ENCODE measurements at regions not wholly inside any gene's neighbourhood (a gene's known extent, or its start where the extent isn't known, plus 50 kb on each side); places are given as distances from the start of the nearest gene placed in this dataset.

- H3K27ac ChIP-seq (ENCODE audit: low read length) = no peak overlapping the region
- H3K4me3 ChIP-seq (ENCODE audit: low read length in 2 of 2) = no peak overlapping the region
- no peaks in the 10 kb centered on the region for H3K27me3 ChIP-seq (ENCODE audit: control insufficient read depth in 1 of 2, insufficient read depth in 2 of 2, low read length in 2 of 2)
- no peaks in the 10 kb centered on the region for H3K36me3 ChIP-seq (ENCODE audit: control insufficient read depth in 2 of 2, insufficient read depth in 2 of 2, low read length in 2 of 2)
- no peaks in the 10 kb centered on the region for H3K4me1 ChIP-seq (ENCODE audit: control insufficient read depth, insufficient read depth, low read length)
- no peaks in the 10 kb centered on the region for H3K9me3 ChIP-seq (ENCODE audit: control insufficient read depth in 2 of 2, low read length in 2 of 2)
- no peak overlapping the region for H3K9ac ChIP-seq (ENCODE audit: low read length in 2 of 2)
Measured at GRCh38 chr4:23476515-23477090, 413.2 kb downstream of the PPARGC1A start.

GRCh38 chr4:23463071-23463470 is 426.8 kb downstream of the PPARGC1A start:
- no peaks in the 10 kb centered on the region for H3K36me3 ChIP-seq (ENCODE audit: control insufficient read depth in 2 of 2, insufficient read depth in 2 of 2, low read length in 2 of 2)
- no peak overlapping the region for H3K9ac ChIP-seq (ENCODE audit: low read length in 2 of 2)
- H3K27me3 ChIP-seq (ENCODE audit: control insufficient read depth in 1 of 2, insufficient read depth in 2 of 2, low read length in 2 of 2) = no peaks in the 10 kb centered on the region
- no peak overlapping the region for H3K27ac ChIP-seq (ENCODE audit: low read length)
- H3K4me1 ChIP-seq (ENCODE audit: control insufficient read depth, insufficient read depth, low read length) = no peaks in the 10 kb centered on the region
- peaks cover 0 to 6% of the 10 kb centered on the region in 2 donors for H3K9me3 ChIP-seq (ENCODE audit: control insufficient read depth in 2 of 2, low read length in 2 of 2)
- H3K4me3 ChIP-seq (ENCODE audit: low read length in 2 of 2) = no peak overlapping the region

- H3K9me3 ChIP-seq (ENCODE audit: control insufficient read depth in 2 of 2, low read length in 2 of 2) = no peaks in the 10 kb centered on the region
- H3K27me3 ChIP-seq (ENCODE audit: control insufficient read depth in 1 of 2, insufficient read depth in 2 of 2, low read length in 2 of 2) = no peaks in the 10 kb centered on the region
- no peak overlapping the region for H3K4me3 ChIP-seq (ENCODE audit: low read length in 2 of 2)
- no peak overlapping the region for H3K9ac ChIP-seq (ENCODE audit: low read length in 2 of 2)
- no peak overlapping the region for H3K27ac ChIP-seq (ENCODE audit: low read length)
- H3K36me3 ChIP-seq (ENCODE audit: control insufficient read depth in 2 of 2, insufficient read depth in 2 of 2, low read length in 2 of 2) = no peaks in the 10 kb centered on the region
- no peaks in the 10 kb centered on the region for H3K4me1 ChIP-seq (ENCODE audit: control insufficient read depth, insufficient read depth, low read length)
Measured at GRCh38 chr4:23458054-23458453, 431.8 kb downstream of the PPARGC1A start.

- H3K9me3 ChIP-seq (ENCODE audit: control insufficient read depth in 2 of 2, low read length in 2 of 2) = no peaks in the 10 kb centered on the region
- H3K27ac ChIP-seq (ENCODE audit: low read length) = no peak overlapping the region
- no peak overlapping the region for H3K4me3 ChIP-seq (ENCODE audit: low read length in 2 of 2)
- no peaks in the 10 kb centered on the region for H3K27me3 ChIP-seq (ENCODE audit: control insufficient read depth in 1 of 2, insufficient read depth in 2 of 2, low read length in 2 of 2)
- no peaks in the 10 kb centered on the region for H3K36me3 ChIP-seq (ENCODE audit: control insufficient read depth in 2 of 2, insufficient read depth in 2 of 2, low read length in 2 of 2)
- no peaks in the 10 kb centered on the region for H3K4me1 ChIP-seq (ENCODE audit: control insufficient read depth, insufficient read depth, low read length)
- no peak overlapping the region for H3K9ac ChIP-seq (ENCODE audit: low read length in 2 of 2)
Measured at GRCh38 chr4:23456864-23457263, 433.0 kb downstream of the PPARGC1A start.

- no peak overlapping the region for H3K27ac ChIP-seq (ENCODE audit: low read length)
- H3K27me3 ChIP-seq (ENCODE audit: control insufficient read depth in 1 of 2, insufficient read depth in 2 of 2, low read length in 2 of 2) = no peaks in the 10 kb centered on the region
- no peaks in the 10 kb centered on the region for H3K9me3 ChIP-seq (ENCODE audit: control insufficient read depth in 2 of 2, low read length in 2 of 2)
- H3K4me1 ChIP-seq (ENCODE audit: control insufficient read depth, insufficient read depth, low read length) = no peaks in the 10 kb centered on the region
- no peaks in the 10 kb centered on the region for H3K36me3 ChIP-seq (ENCODE audit: control insufficient read depth in 2 of 2, insufficient read depth in 2 of 2, low read length in 2 of 2)
- no peak overlapping the region for H3K4me3 ChIP-seq (ENCODE audit: low read length in 2 of 2)
- no peak overlapping the region for H3K9ac ChIP-seq (ENCODE audit: low read length in 2 of 2)
Measured at GRCh38 chr4:23455456-23456158, 434.2 kb downstream of the PPARGC1A start.

GRCh38 chr4:23441530-23442069 is 448.2 kb downstream of the PPARGC1A start:
- Histone ChIP-seq H3K36me3 (ENCODE audit: control insufficient read depth in 2 of 2, insufficient read depth in 2 of 2, low read length in 2 of 2) (no peaks in the 10 kb centered on the region), H3K9ac (ENCODE audit: low read length in 2 of 2) (no peak overlapping the region), H3K9me3 (ENCODE audit: control insufficient read depth in 2 of 2, low read length in 2 of 2) (no peaks in the 10 kb centered on the region), H3K27me3 (ENCODE audit: control insufficient read depth in 1 of 2, insufficient read depth in 2 of 2, low read length in 2 of 2) (no peaks in the 10 kb centered on the region), H3K4me1 (ENCODE audit: control insufficient read depth, insufficient read depth, low read length) (peaks cover 4% of the 10 kb centered on the region), H3K4me3 (ENCODE audit: low read length in 2 of 2) (no peak overlapping the region), H3K27ac (ENCODE audit: low read length) (no peak overlapping the region)

- H3K4me1 ChIP-seq (ENCODE audit: control insufficient read depth, insufficient read depth, low read length) = peaks cover 4% of the 10 kb centered on the region
- no peaks in the 10 kb centered on the region for H3K36me3 ChIP-seq (ENCODE audit: control insufficient read depth in 2 of 2, insufficient read depth in 2 of 2, low read length in 2 of 2)
- no peak overlapping the region for H3K27ac ChIP-seq (ENCODE audit: low read length)
- no peak overlapping the region for H3K9ac ChIP-seq (ENCODE audit: low read length in 2 of 2)
- H3K4me3 ChIP-seq (ENCODE audit: low read length in 2 of 2) = no peak overlapping the region
- H3K27me3 ChIP-seq (ENCODE audit: control insufficient read depth in 1 of 2, insufficient read depth in 2 of 2, low read length in 2 of 2) = no peaks in the 10 kb centered on the region
- H3K9me3 ChIP-seq (ENCODE audit: control insufficient read depth in 2 of 2, low read length in 2 of 2) = no peaks in the 10 kb centered on the region
Measured at GRCh38 chr4:23438764-23439163, 451.1 kb downstream of the PPARGC1A start.

GRCh38 chr4:23429497-23429896 is 460.4 kb downstream of the PPARGC1A start:
- no peaks in the 10 kb centered on the region for H3K27me3 ChIP-seq (ENCODE audit: control insufficient read depth in 1 of 2, insufficient read depth in 2 of 2, low read length in 2 of 2)
- H3K36me3 ChIP-seq (ENCODE audit: control insufficient read depth in 2 of 2, insufficient read depth in 2 of 2, low read length in 2 of 2) = no peaks in the 10 kb centered on the region
- no peak overlapping the region for H3K27ac ChIP-seq (ENCODE audit: low read length)
- no peaks in the 10 kb centered on the region for H3K9me3 ChIP-seq (ENCODE audit: control insufficient read depth in 2 of 2, low read length in 2 of 2)
- H3K4me3 ChIP-seq (ENCODE audit: low read length in 2 of 2) = no peak overlapping the region
- no peak overlapping the region for H3K9ac ChIP-seq (ENCODE audit: low read length in 2 of 2)
- H3K4me1 ChIP-seq (ENCODE audit: control insufficient read depth, insufficient read depth, low read length) = no peaks in the 10 kb centered on the region

GRCh38 chr4:23425570-23425969 is 464.3 kb downstream of the PPARGC1A start:
- Histone ChIP-seq H3K27ac (ENCODE audit: low read length) (no peak overlapping the region), H3K9ac (ENCODE audit: low read length in 2 of 2) (no peak overlapping the region), H3K4me3 (ENCODE audit: low read length in 2 of 2) (no peak overlapping the region), H3K27me3 (ENCODE audit: control insufficient read depth in 1 of 2, insufficient read depth in 2 of 2, low read length in 2 of 2) (no peaks in the 10 kb centered on the region), H3K4me1 (ENCODE audit: control insufficient read depth, insufficient read depth, low read length) (no peaks in the 10 kb centered on the region), H3K36me3 (ENCODE audit: control insufficient read depth in 2 of 2, insufficient read depth in 2 of 2, low read length in 2 of 2) (no peaks in the 10 kb centered on the region), H3K9me3 (ENCODE audit: control insufficient read depth in 2 of 2, low read length in 2 of 2) (no peaks in the 10 kb centered on the region)

GRCh38 chr4:23423540-23423939 is 466.3 kb downstream of the PPARGC1A start:
- Histone ChIP-seq H3K27me3 (ENCODE audit: control insufficient read depth in 1 of 2, insufficient read depth in 2 of 2, low read length in 2 of 2) (no peaks in the 10 kb centered on the region), H3K9ac (ENCODE audit: low read length in 2 of 2) (no peak overlapping the region), H3K9me3 (ENCODE audit: control insufficient read depth in 2 of 2, low read length in 2 of 2) (peaks cover 0 to 3% of the 10 kb centered on the region in 2 donors), H3K4me3 (ENCODE audit: low read length in 2 of 2) (no peak overlapping the region), H3K4me1 (ENCODE audit: control insufficient read depth, insufficient read depth, low read length) (no peaks in the 10 kb centered on the region), H3K27ac (ENCODE audit: low read length) (no peak overlapping the region), H3K36me3 (ENCODE audit: control insufficient read depth in 2 of 2, insufficient read depth in 2 of 2, low read length in 2 of 2) (no peaks in the 10 kb centered on the region)

GRCh38 chr4:23422878-23423277 is 467.0 kb downstream of the PPARGC1A start:
- no peaks in the 10 kb centered on the region for H3K27me3 ChIP-seq (ENCODE audit: control insufficient read depth in 1 of 2, insufficient read depth in 2 of 2, low read length in 2 of 2)
- H3K4me1 ChIP-seq (ENCODE audit: control insufficient read depth, insufficient read depth, low read length) = no peaks in the 10 kb centered on the region
- H3K9ac ChIP-seq (ENCODE audit: low read length in 2 of 2) = no peak overlapping the region
- peaks cover 0 to 3% of the 10 kb centered on the region in 2 donors for H3K9me3 ChIP-seq (ENCODE audit: control insufficient read depth in 2 of 2, low read length in 2 of 2)
- H3K27ac ChIP-seq (ENCODE audit: low read length) = no peak overlapping the region
- H3K36me3 ChIP-seq (ENCODE audit: control insufficient read depth in 2 of 2, insufficient read depth in 2 of 2, low read length in 2 of 2) = no peaks in the 10 kb centered on the region
- no peak overlapping the region for H3K4me3 ChIP-seq (ENCODE audit: low read length in 2 of 2)

Data from stomach smooth muscle (tissue), 2 donors.